ENCODE measurements at regions not wholly inside any gene's neighbourhood (a gene's known extent, or its start where the extent isn't known, plus 50 kb on each side); places are given as distances from the start of the nearest gene placed in this dataset.

GRCh38 chr15:31805090-31805662 is 225.1 kb upstream of the CHRNA7 start:
- Mint-ChIP-seq H3K27me3 (ENCODE audit: low read depth) (no peaks in the 10 kb centered on the region), H3K36me3 (ENCODE audit: low read depth) (no peaks in the 10 kb centered on the region), H3K27ac (ENCODE audit: unreplicated experiment) (no peak overlapping the region), H3K9me3 (no peaks in the 10 kb centered on the region), H3K4me1 (peaks cover 8% of the 10 kb centered on the region), H3K4me3 (no peak overlapping the region)
- no peak for TF ChIP-seq CTCF (conservative IDR thresholded peaks at IDR 0.05)
- no peak for DNase-seq (ENCODE audit: low read depth, low spot score)

- no peaks in the 10 kb centered on the region for H3K27me3 Mint-ChIP-seq (ENCODE audit: low read depth)
- H3K4me1 Mint-ChIP-seq = peaks cover 8% of the 10 kb centered on the region
- no peak overlapping the region for H3K4me3 Mint-ChIP-seq
- no peaks in the 10 kb centered on the region for H3K36me3 Mint-ChIP-seq (ENCODE audit: low read depth)
- DNase-seq (ENCODE audit: low read depth, low spot score) = no peak
- no peaks in the 10 kb centered on the region for H3K9me3 Mint-ChIP-seq
- no peak for TF ChIP-seq CTCF (conservative IDR thresholded peaks at IDR 0.05)
- H3K27ac Mint-ChIP-seq (ENCODE audit: unreplicated experiment) = no peak overlapping the region
Observed at GRCh38 chr15:31806106-31806505, 224.2 kb upstream of the CHRNA7 start.

- DNase-seq (ENCODE audit: low read depth, low spot score) = no peak
- no peak for TF ChIP-seq CTCF (conservative IDR thresholded peaks at IDR 0.05)
- no peak overlapping the region for H3K27ac Mint-ChIP-seq (ENCODE audit: unreplicated experiment)
- no peaks in the 10 kb centered on the region for H3K4me1 Mint-ChIP-seq
- H3K27me3 Mint-ChIP-seq (ENCODE audit: low read depth) = no peaks in the 10 kb centered on the region
- no peak overlapping the region for H3K4me3 Mint-ChIP-seq
- H3K36me3 Mint-ChIP-seq (ENCODE audit: low read depth) = no peaks in the 10 kb centered on the region
- H3K9me3 Mint-ChIP-seq = no peaks in the 10 kb centered on the region
Observed at GRCh38 chr15:31811641-31812040, 218.7 kb upstream of the CHRNA7 start.

GRCh38 chr15:31814082-31814481 is 216.2 kb upstream of the CHRNA7 start:
- H3K36me3 Mint-ChIP-seq (ENCODE audit: low read depth) = no peaks in the 10 kb centered on the region

GRCh38 chr15:31815411-31816155 is 214.7 kb upstream of the CHRNA7 start:
- H3K4me3 Mint-ChIP-seq = no peak overlapping the region
- no peak overlapping the region for H3K27ac Mint-ChIP-seq (ENCODE audit: unreplicated experiment)
- H3K4me1 Mint-ChIP-seq = no peaks in the 10 kb centered on the region
- H3K36me3 Mint-ChIP-seq (ENCODE audit: low read depth) = no peaks in the 10 kb centered on the region
- no peak for DNase-seq (ENCODE audit: low read depth, low spot score)
- H3K9me3 Mint-ChIP-seq = no peaks in the 10 kb centered on the region
- no peak for TF ChIP-seq CTCF (conservative IDR thresholded peaks at IDR 0.05)
- H3K27me3 Mint-ChIP-seq (ENCODE audit: low read depth) = no peaks in the 10 kb centered on the region

More at GRCh38 chr15:31814082-31814481, 216.2 kb upstream of the CHRNA7 start:
- DNase-seq (ENCODE audit: low read depth, low spot score) = no peak
- H3K27me3 Mint-ChIP-seq (ENCODE audit: low read depth) = no peaks in the 10 kb centered on the region
- TF ChIP-seq CTCF (conservative IDR thresholded peaks at IDR 0.05) = no peak
- H3K9me3 Mint-ChIP-seq = no peaks in the 10 kb centered on the region
- H3K27ac Mint-ChIP-seq (ENCODE audit: unreplicated experiment) = no peak overlapping the region
- H3K4me1 Mint-ChIP-seq = no peaks in the 10 kb centered on the region
- no peak overlapping the region for H3K4me3 Mint-ChIP-seq

Measured in neural crest cell (in vitro differentiated cells).